AG08396 (cell line): ENCODE measurements at regions not wholly inside any gene's neighbourhood (a gene's known extent, or its start where the extent isn't known, plus 50 kb on each side); places are given as distances from the start of the nearest gene placed in this dataset.

ENCODE experiments used
- DNase-seq: peaks from one replicate; pipeline ENCODE4 v3.0.0; 2012; ENCODE audit warnings: low spot score, mixed read lengths

- DNase-seq, result no peak
These were observed 435.2 kb upstream of the SEMA3A start for GRCh38 chr7:84629640-84630318.

DNA sequence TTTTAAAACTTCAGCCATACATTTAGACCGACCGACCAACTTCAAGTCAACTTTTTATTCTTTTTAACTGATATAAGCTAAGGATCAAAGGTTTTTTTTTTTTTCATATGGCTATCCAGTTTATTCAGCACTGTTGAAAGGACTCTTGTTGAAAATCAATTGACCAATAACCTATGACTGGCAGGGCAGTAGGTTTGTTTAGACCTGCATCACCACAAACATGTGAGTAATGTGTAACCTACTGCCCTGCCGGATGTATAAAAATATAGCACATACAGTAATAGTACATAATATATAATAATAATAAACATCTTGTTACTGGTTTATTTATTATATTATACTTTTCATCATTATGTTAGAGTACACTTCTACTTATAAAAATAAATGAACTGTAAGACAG is 434.6 kb upstream of the SEMA3A start:
- DNase-seq, result no peak

GRCh38 chr7:84627250-84627649 is 432.7 kb upstream of the SEMA3A start:
- DNase-seq, result no peak

DNA sequence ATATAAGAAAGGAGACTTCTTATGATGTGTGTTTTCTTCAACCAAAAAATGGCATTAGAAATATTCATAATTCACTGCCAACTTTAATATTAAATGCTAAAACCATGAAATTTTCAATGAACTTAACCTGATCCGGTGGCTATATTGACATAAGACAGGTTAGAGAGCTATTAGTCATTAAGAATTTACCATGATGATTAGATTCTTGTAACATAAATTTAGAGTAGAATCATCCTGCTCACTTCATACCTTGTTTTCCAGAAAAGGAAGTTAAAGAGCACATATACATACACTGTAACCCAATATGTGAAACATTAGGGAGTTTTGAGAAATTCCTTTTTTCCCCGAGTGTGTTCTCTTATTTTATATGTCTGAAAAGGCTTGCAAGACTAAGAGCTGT is 430.3 kb upstream of the SEMA3A start:
- no peak for DNase-seq

DNA sequence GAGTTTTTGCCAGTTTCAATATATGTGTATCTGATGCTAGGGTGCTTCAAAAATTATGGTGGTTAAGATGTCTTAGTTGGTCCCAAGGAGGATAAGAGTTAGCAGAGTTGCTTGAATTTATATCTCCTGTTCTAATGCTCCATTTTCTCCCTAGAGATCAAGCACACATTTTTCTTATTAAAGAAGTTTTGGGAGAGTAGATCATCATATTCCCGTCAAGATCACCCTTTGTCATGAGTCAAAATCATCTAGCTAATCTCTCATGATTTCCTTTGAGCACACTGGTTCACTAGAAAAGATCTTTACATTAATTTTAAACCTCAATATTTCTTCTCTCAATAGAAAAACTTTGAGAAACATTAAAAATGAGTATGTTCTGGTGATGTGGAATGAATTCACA is 429.9 kb upstream of the SEMA3A start:
- no peak for DNase-seq

- no peak for DNase-seq
These were observed 422.9 kb upstream of the SEMA3A start for GRCh38 chr7:84617265-84618030.

- DNase-seq, result no peak
These were observed 420.4 kb upstream of the SEMA3A start for GRCh38 chr7:84614821-84615501.

DNA sequence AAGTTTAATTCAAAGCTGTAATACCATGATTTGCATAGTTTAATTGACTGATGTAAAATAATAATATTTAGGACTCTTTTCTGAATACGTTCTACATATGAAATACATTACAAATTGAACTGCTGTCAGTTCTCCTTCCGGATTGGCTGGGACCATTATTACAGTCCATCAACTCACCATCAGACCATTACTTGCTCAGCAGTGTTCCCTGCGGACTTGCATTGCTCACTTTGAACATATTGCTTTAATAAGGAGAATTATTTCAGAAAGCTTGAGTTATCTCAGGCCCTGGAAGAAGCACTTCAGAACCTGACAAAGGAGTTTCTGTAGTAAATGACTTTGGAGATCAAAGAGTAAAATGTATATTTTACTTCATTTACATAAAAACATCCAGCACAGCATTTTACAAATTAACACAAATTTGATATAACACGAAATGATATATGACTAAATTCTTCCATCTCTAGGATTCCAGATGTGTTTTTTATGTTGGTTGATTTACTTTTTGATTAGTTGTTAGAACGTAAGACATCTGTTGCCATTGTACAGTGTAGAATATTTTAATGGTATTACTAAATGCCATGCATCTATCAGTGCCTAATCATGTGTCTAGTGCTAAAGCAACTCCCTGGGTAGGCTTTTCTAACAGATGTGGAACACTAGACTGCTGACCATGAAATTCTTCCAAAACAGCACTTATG is 418.5 kb upstream of the SEMA3A start:
- no peak for DNase-seq

GRCh38 chr7:84611391-84611790 is 416.8 kb upstream of the SEMA3A start:
- no peak for DNase-seq

DNA sequence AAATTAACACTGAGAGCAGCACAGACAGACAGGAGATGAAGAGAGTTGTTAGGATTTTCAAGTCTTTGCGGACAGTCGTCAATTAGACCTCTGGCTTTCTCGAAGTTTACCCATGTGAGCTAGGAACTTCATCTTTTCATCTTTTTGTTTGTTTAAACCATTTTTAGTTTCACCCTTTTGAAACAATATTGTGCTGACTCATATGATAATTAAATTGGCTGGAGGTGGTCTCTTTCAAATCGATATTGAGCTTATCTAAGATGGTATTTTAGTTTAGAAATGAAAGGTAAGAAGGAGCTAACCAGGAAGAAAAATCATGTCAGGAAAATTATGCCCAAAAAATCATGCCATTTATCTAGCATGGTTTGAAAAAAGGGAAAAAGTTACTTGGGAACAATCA is 415.8 kb upstream of the SEMA3A start:
- DNase-seq, result no peak

GRCh38 chr7:84605301-84605700 is 410.7 kb upstream of the SEMA3A start:
- no peak for DNase-seq

DNA sequence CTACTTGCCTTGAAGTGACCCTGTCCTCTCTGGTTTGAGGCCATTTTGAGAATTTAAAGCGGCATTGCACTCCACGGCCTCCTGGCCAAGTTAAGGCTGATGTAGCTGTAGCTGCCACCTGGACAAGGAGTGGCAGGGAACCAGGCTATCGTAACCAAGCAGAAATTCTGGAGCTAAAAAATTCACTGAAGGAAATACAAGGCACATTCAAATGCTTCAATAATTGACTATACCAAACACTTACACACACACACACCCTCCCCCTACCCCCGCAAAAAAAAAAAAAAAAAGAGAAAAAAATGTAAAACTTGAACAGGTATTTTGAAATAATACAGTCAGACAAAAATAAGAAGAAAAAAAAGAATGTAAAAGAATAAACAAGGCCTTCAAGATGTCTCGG is 409.0 kb upstream of the SEMA3A start:
- DNase-seq, result no peak

DNA sequence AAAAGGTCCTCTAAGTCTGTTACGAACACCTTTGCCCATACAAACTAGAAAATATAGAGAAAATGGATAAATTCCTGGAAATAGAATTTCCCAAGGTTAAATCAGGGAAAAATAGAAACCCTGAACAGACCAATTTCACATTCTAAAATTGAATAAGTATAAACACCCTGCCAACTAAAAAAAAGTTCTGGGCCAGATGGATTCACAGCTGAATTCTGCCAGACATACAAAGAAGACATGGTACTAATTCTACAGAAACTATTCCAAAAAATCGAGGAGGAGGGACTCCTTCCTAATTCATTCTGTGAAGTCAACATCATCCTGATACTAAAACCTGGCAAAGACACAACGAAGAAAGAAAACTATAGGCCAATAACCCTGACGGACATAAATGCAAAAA is 400.4 kb upstream of the SEMA3A start:
- no peak for DNase-seq

DNA sequence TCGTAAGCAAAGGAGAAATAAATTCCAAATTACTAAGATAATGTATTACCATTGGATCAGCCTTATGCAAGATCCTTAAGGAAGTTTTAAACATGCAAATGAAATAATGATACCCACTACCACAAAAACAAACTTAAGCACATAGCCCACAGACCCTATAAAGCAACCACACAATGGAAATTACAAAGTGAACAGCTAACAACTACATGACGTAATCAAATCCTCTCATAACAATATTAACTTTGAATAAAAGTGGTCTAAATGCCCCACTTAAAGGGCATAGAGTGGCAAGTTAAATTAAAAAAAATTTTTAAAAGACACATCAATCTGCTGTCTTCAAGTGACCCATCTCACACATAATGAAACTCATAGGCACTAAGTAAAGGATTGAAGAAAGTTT is 397.3 kb upstream of the SEMA3A start:
- DNase-seq, result no peak

GRCh38 chr7:84589012-84589411 is 394.4 kb upstream of the SEMA3A start:
- no peak for DNase-seq

- DNase-seq, result no peak
These were observed 388.7 kb upstream of the SEMA3A start for GRCh38 chr7:84583331-84583730.

GRCh38 chr7:84582747-84583146 is 388.2 kb upstream of the SEMA3A start:
- no peak for DNase-seq

DNA sequence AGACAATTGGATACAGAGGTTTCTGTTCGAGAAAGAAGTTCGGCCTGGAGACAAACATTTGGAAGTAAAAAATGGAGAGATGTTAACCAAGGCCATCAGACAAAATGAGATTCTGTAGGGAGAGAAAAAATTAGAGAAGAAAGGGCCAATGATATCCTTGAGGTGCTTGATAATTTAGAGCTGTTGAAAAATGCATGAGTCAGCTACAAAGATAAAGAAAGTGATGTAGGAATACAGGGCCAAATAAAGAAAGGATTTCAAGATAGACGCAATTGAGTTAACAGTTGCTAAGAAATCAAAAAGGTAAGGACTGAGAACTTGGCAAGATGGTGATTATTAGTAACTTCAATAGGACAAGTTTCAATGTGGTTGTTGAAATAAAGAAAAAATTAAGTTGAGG is 384.2 kb upstream of the SEMA3A start:
- no peak for DNase-seq

- DNase-seq, result no peak
These were observed 374.2 kb upstream of the SEMA3A start for GRCh38 chr7:84568781-84569180.

DNA sequence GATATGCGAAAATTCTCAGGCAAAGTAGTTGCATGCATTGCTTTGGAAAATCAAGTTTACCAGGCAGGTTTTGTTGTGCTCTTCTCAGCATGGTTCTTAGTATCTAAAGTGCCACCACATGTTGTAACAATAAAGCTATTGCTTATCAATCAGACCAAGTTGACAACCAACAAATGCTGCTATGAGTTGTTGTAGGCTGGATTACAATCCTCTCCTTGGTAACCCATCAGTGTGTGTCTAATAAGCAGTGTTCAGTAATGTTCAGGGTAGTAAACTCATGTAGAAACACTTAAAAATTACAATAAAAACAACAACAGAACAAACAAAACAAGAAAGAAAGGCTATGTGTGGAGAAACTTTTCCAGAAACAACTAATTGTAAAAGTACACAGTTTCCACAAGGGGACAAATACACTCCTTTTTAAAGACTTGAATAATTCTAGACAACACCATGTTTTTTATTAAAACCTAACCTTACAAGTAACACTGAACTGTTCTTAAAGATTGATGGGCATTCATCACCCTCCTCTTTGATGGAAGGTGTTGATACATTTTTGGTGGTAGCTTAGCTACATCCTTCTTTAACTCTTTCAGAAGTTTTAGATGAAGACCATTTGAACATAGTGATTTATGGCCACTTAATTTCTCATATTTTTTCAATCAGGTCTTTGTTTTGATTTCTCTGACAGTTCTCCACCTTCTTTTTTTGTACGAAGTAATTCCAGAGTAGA is 370.9 kb upstream of the SEMA3A start:
- DNase-seq, result no peak

DNA sequence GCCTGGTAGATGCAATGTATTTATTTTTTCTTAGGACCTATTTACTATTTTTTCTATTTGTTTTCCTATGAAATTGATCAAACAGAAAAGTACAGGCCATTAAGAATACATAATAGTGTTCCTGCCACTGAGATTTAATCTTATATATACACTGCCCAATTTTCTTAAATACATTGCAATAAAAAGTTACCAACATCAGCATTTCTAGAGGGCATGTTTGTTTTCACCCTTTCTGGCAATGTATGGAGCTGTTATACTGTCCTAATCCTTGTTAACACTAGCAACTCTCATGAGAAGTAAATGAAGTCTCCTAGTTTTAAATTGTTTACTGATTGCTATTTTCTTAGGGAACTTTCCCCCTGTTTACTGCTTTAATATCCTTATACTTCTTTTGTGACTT is 359.1 kb upstream of the SEMA3A start:
- DNase-seq, result no peak

- DNase-seq, result no peak
These were observed 354.8 kb upstream of the SEMA3A start for GRCh38 chr7:84549409-84549808.
